ENCODE measurements at regions not wholly inside any gene's neighbourhood (a gene's known extent, or its start where the extent isn't known, plus 50 kb on each side); places are given as distances from the start of the nearest gene placed in this dataset.

DNA sequence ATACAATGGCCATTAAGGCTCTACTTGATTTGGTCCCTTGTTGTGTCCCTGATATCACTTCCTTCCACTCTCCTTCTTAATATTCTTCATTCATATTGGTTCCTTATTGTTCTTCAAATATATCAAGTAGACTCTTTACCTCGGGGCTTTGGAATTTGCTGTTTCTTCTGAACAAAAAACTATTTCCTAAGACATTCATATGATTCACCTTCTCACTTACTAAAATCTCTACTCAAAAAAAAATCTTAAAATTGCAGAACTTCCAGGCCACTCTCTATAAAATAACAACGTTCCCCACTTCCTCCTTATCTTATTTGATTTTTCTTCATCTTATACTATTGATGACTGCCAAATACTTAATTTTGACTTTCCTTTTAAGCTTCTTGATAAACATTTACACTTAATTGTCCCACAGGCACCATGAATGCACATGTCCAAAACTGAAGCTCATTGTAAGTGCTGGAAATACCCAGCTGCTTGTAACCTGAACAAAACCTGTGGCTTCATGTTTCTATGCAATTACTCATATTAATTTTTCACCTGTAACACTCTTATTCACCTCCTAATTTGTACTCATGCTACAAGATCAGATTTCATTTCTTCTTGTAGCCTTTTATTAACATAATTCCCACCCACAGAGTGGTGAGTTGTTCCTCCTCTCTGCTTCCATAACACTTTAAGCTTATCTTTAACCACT, 58.4 kb upstream of the NUDT12 start:
- DNase-seq = no peak

DNA sequence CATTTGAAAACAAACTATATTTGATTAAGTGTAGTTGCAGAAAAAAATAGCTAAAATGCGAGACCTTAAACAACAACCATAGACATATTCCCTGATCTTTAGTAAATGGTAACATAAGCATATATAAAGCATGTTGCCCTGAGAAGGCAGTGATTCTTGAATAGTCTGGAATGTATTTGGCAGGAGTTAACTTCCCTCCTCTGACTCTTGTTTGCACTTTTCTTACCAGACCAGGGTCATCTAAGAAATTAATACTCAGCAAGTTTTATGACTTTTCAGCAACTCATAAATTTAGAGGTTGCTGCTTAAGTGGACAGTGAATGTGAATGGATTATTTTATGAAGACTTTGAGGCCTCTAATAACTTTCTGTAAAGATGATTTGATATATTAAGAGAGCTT, 55.3 kb upstream of the NUDT12 start:
- no peak for DNase-seq

DNA sequence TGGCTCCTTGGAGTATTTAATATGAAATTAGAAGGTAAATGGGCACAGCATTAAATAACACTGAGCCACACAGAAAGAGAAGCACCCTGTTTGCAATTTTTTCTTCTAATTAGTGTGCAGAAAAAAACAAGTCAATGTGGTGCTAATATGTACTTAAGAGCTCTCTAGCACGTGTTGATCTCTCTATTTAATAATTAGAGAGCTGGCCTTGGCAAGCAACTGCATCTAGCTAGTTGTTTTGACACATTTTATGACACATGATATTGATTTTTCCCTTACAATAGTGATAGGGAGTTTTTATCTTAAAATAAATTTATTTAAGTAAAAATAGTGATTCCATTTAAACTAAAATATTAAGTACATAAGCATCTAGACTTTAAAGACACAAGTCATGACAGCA, 54.5 kb upstream of the NUDT12 start:
- no peak for DNase-seq

DNA sequence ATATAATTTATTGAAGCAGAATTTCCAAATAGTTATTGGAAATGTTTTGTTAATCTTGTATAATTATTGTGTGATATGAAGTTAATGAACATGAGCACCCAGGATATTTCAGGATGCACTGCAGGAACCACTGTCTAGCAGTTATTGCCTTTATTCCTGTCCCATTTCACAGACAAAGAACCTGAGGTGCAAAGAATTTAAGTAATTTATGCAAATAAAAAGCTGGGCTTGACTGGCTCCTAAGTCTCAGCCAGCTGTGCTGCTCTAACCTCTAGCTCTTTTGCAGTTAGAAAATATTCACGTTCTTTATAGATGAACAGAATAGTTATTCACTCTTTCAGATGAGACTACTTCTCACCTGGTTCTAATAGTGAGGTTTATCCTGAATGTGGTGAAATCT, 50.0 kb upstream of the NUDT12 start:
- DNase-seq = no peak
